H9 (cell line): ENCODE measurements at regions not wholly inside any gene's neighbourhood (a gene's known extent, or its start where the extent isn't known, plus 50 kb on each side); places are given as distances from the start of the nearest gene placed in this dataset.

Source experiments
- DNase-seq: peaks from one replicate; pipeline ENCODE4 v3.0.0-alpha.2; 2017
- H2AFZ ChIP-seq: one replicate; pipeline ENCODE4 v1.6.1; 2013; ENCODE audit warnings: mild to moderate bottlenecking, low read length, control low read depth, moderate library complexity
- H2AK5ac ChIP-seq: 2 replicates; pipeline ENCODE4 v1.6.1; 2013; ENCODE audit warnings: low read length, control low read depth, mixed read lengths; ENCODE audit not compliant: insufficient read length
- H2BK120ac ChIP-seq: one replicate; pipeline ENCODE4 v1.6.1; 2013; ENCODE audit warnings: low read depth, mild to moderate bottlenecking, low read length, control low read depth, inconsistent platforms; ENCODE audit not compliant: poor library complexity, severe bottlenecking
- H2BK12ac ChIP-seq: 2 replicates; pipeline ENCODE4 v1.6.1; 2013; ENCODE audit warnings: low read length, control low read depth, mixed read lengths, low read depth; ENCODE audit not compliant: insufficient read length
- H2BK15ac ChIP-seq: 2 replicates; pipeline ENCODE4 v1.6.1; 2013; ENCODE audit warnings: low read depth, low read length, control low read depth
- H2BK20ac ChIP-seq: one replicate; pipeline ENCODE4 v1.6.1; 2013; ENCODE audit warnings: low read depth, mild to moderate bottlenecking, low read length, control low read depth, inconsistent platforms; ENCODE audit not compliant: poor library complexity, severe bottlenecking
- H2BK5ac ChIP-seq: 2 replicates; pipeline ENCODE4 v1.6.1; 2013; ENCODE audit warnings: low read length, control low read depth, mixed read lengths; ENCODE audit not compliant: insufficient read length
- H3K14ac ChIP-seq: 2 replicates; pipeline ENCODE4 v1.6.1; 2013; ENCODE audit warnings: low read length, control low read depth; ENCODE audit not compliant: insufficient read depth
- H3K18ac ChIP-seq: 2 replicates; pipeline ENCODE4 v1.6.1; 2013; ENCODE audit warnings: low read depth, mild to moderate bottlenecking, mixed read lengths, low read length, control low read depth; ENCODE audit not compliant: insufficient read length
- H3K23ac ChIP-seq: 2 replicates; pipeline ENCODE4 v1.6.1; 2013; ENCODE audit warnings: low read length, control low read depth, mixed read lengths, low read depth; ENCODE audit not compliant: insufficient read length
- H3K23me2 ChIP-seq: 2 replicates; pipeline ENCODE4 v1.6.1; 2013; ENCODE audit warnings: low read depth, mild to moderate bottlenecking, mixed read lengths, low read length, control low read depth; ENCODE audit not compliant: insufficient read length, poor library complexity, severe bottlenecking
- H3K27ac ChIP-seq: 2 replicates; pipeline ENCODE4 v1.5.1; 2013; ENCODE audit warnings: low read length, control low read depth, mixed read lengths, low read depth; ENCODE audit not compliant: insufficient read length
- H3K27me3 ChIP-seq: 2 replicates; pipeline ENCODE4 v1.6.1; 2013; ENCODE audit warnings: low read length, control low read depth, inconsistent platforms; ENCODE audit not compliant: insufficient read depth
- H3K4ac ChIP-seq: 2 replicates; pipeline ENCODE4 v1.6.1; 2013; ENCODE audit warnings: low read depth, mild to moderate bottlenecking, control low read depth, inconsistent platforms, low read length, moderate library complexity
- H3K4me1 ChIP-seq: 2 replicates; pipeline ENCODE4 v1.6.1; 2013; ENCODE audit warnings: low read length, control low read depth, inconsistent platforms; ENCODE audit not compliant: insufficient read depth
- H3K4me2 ChIP-seq: 2 replicates; pipeline ENCODE4 v1.6.1; 2013; ENCODE audit warnings: low read length, control low read depth, mixed read lengths; ENCODE audit not compliant: insufficient read length, insufficient read depth
- H3K56ac ChIP-seq: 2 replicates; pipeline ENCODE4 v1.6.1; 2013; ENCODE audit warnings: low read depth, mild to moderate bottlenecking, mixed read lengths, low read length, control low read depth; ENCODE audit not compliant: insufficient read length
- H3K79me1 ChIP-seq: 2 replicates; pipeline ENCODE4 v1.6.1; 2013; ENCODE audit warnings: low read depth, mild to moderate bottlenecking, moderate library complexity, low read length, control low read depth, inconsistent platforms; ENCODE audit not compliant: insufficient read depth, poor library complexity, severe bottlenecking
- H3K79me2 ChIP-seq: 2 replicates; pipeline ENCODE4 v1.6.1; 2013; ENCODE audit warnings: low read length, control low read depth, inconsistent platforms; ENCODE audit not compliant: insufficient read depth
- H3K9ac ChIP-seq: 2 replicates; pipeline ENCODE4 v1.6.1; 2013; ENCODE audit warnings: low read length, control low read depth, mixed read lengths; ENCODE audit not compliant: insufficient read length; ENCODE audit errors: extremely low read depth
- H3K9me3 ChIP-seq: one replicate; pipeline ENCODE4 v1.6.1; 2013; ENCODE audit warnings: low read depth, low read length, inconsistent platforms; ENCODE audit not compliant: control insufficient read depth
- H3T11ph ChIP-seq: one replicate; pipeline ENCODE4 v1.6.1; 2013; ENCODE audit warnings: mild to moderate bottlenecking, low read length, control low read depth, inconsistent platforms
- H4K20me1 ChIP-seq: one replicate; pipeline ENCODE4 v1.6.1; 2013; ENCODE audit not compliant: control insufficient read depth, insufficient read length, insufficient read depth
- H4K5ac ChIP-seq: 2 replicates; pipeline ENCODE4 v1.6.1; 2013; ENCODE audit warnings: low read depth, mild to moderate bottlenecking, mixed read lengths, low read length, control low read depth; ENCODE audit not compliant: insufficient read length
- H4K8ac ChIP-seq: replicated peaks from 2 replicates; pipeline ENCODE4 v1.6.1; 2013; ENCODE audit warnings: low read length, control low read depth, mixed read lengths, low read depth; ENCODE audit not compliant: insufficient read length
- H4K91ac ChIP-seq: 2 replicates; pipeline ENCODE4 v1.6.1; 2013; ENCODE audit warnings: low read depth, mild to moderate bottlenecking, moderate library complexity, mixed read lengths, low read length, control low read depth; ENCODE audit not compliant: insufficient read length
- H3K27ac Mint-ChIP-seq, 3 experiments: 2 replicates in 2 of 3; 3 replicates in 1 of 3; pipeline ENCODE4 v1.8.0; 2020 to 2021; ENCODE audit warnings: mixed read lengths in 3 of 3, mild to moderate bottlenecking in 1 of 3, moderate library complexity in 1 of 3
- H3K27me3 Mint-ChIP-seq: 2 replicates; pipeline ENCODE4 v1.8.0; 2021; ENCODE audit warnings: low read depth, mild to moderate bottlenecking, moderate library complexity, mixed read lengths
- H3K36me3 Mint-ChIP-seq, 3 experiments: 2 replicates in 2 of 3; 3 replicates in 1 of 3; pipeline ENCODE4 v1.8.0; 2020 to 2021; ENCODE audit warnings: low read depth in 3 of 3, mixed read lengths in 3 of 3; ENCODE audit not compliant: insufficient read depth in 1 of 3
- H3K4me1 Mint-ChIP-seq, 2 experiments: 2 replicates each; pipeline ENCODE4 v1.8.0; 2020; ENCODE audit warnings: mixed read lengths in 2 of 2
- H3K4me3 Mint-ChIP-seq, 2 experiments: 2 replicates in 1 of 2; 3 replicates in 1 of 2; pipeline ENCODE4 v1.8.0; 2020 to 2021; ENCODE audit warnings: mild to moderate bottlenecking in 2 of 2, mixed read lengths in 2 of 2, moderate library complexity in 1 of 2
- H3K9me3 Mint-ChIP-seq, 2 experiments: 2 replicates in 1 of 2; 3 replicates in 1 of 2; pipeline ENCODE4 v1.8.0; 2020; ENCODE audit warnings: mild to moderate bottlenecking in 2 of 2, mixed read lengths in 2 of 2, moderate library complexity in 1 of 2
- WGBS: extraction: QIAGEN DNeasy Blood & Tissue Kit; methylation state at CpG from one replicate; pipeline ENCODE4 v1.1.7; 2013; ENCODE audit warnings: missing lambda C conversion rate, low lambda C conversion rate, mixed read lengths; ENCODE audit not compliant: insufficient read length; ENCODE audit errors: extremely low coverage; 5-methylcytosine and 5-hydroxymethylcytosine counted together
- TF ChIP-seq, protein P1 (sequence below): fragments of 200-600 bp; sonication (generic); conservative IDR thresholded peaks from 3 replicates; pipeline ENCODE4 v1.8.0; 2021; ENCODE audit warnings: antibody characterized with exemption, mild to moderate bottlenecking

DNA sequence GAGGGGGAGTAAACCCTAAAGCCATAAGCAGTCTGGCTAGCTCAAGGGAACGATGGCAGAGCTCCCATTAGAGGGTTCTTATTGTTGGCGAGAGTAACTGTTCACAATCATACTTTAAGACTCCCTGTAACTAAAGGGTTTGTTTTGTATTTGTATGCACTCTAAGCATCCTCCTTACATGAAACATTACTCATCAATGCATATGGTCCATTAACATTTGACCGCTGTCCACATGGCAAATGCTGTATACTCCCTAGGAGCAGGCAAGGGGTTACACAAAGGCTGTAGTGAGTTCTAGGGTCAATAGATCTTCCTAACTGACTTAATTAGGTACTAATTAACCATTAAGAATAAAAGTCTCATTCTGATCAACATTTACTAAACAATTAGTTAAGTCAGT lies 95.3 kb upstream of the MRPS30 start:
- H3K4me3 Mint-ChIP-seq, result no peak overlapping the region

More for the DNA sequence above, 95.3 kb upstream of the MRPS30 start:
- no peaks in the 10 kb centered on the region for H3K27me3 ChIP-seq
- no peaks in the 10 kb centered on the region for H3K9me3 ChIP-seq
- H4K8ac ChIP-seq, result no peak overlapping the region
- H3K56ac ChIP-seq, result no peak overlapping the region
- DNase-seq, result no peak
- H4K5ac ChIP-seq, result no peak overlapping the region
- H3K79me2 ChIP-seq, result no peaks in the 10 kb centered on the region
- H3K4me1 ChIP-seq, result no peaks in the 10 kb centered on the region
- H2BK120ac ChIP-seq, result no peak overlapping the region
- no peak overlapping the region for H2BK15ac ChIP-seq
- H2BK20ac ChIP-seq, result no peak overlapping the region
- H3K27ac ChIP-seq, result no peak overlapping the region
- H3K4me2 ChIP-seq, result no peak overlapping the region
- H3K4ac ChIP-seq, result no peak overlapping the region
- Mint-ChIP-seq H3K27ac (no peak overlapping the region), H3K27me3 (no peaks in the 10 kb centered on the region), H3K36me3 (no peaks in the 10 kb centered on the region), H3K9me3 (no peaks in the 10 kb centered on the region), H3K4me1 (peaks cover 0 to 5% of the 10 kb centered on the region in 2 experiments; a peak in 1 of 4 replicates)
- H3K23me2 ChIP-seq, result no peaks in the 10 kb centered on the region
- no peak overlapping the region for H2BK5ac ChIP-seq
- no peak overlapping the region for H3K23ac ChIP-seq
- no peak overlapping the region for H3K9ac ChIP-seq
- H3T11ph ChIP-seq, result no peak overlapping the region
- H3K14ac ChIP-seq, result no peak overlapping the region
- TF ChIP-seq, protein P1, sequence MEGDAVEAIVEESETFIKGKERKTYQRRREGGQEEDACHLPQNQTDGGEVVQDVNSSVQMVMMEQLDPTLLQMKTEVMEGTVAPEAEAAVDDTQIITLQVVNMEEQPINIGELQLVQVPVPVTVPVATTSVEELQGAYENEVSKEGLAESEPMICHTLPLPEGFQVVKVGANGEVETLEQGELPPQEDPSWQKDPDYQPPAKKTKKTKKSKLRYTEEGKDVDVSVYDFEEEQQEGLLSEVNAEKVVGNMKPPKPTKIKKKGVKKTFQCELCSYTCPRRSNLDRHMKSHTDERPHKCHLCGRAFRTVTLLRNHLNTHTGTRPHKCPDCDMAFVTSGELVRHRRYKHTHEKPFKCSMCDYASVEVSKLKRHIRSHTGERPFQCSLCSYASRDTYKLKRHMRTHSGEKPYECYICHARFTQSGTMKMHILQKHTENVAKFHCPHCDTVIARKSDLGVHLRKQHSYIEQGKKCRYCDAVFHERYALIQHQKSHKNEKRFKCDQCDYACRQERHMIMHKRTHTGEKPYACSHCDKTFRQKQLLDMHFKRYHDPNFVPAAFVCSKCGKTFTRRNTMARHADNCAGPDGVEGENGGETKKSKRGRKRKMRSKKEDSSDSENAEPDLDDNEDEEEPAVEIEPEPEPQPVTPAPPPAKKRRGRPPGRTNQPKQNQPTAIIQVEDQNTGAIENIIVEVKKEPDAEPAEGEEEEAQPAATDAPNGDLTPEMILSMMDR, result no peak
- no CpG with 5 or more reads among the region's 3 CpGs for WGBS
- H2AFZ ChIP-seq, result no peak overlapping the region
- no peaks in the 10 kb centered on the region for H3K79me1 ChIP-seq
- H4K20me1 ChIP-seq, result no peaks in the 10 kb centered on the region
- H2BK12ac ChIP-seq, result no peak overlapping the region
- H4K91ac ChIP-seq, result no peak overlapping the region
- H3K18ac ChIP-seq, result no peak overlapping the region
- no peak overlapping the region for H2AK5ac ChIP-seq
